Psoas muscle (tissue), 7 donors: ENCODE measurements at regions not wholly inside any gene's neighbourhood (a gene's known extent, or its start where the extent isn't known, plus 50 kb on each side); places are given as distances from the start of the nearest gene placed in this dataset.

Experiments used
- ATAC-seq, 4 donors: fragments of 200-7000 bp; cut with Tn5 transposase; one replicate each; pipeline ENCODE4 v1.9.1; 2020; ENCODE audit warnings: moderate library complexity in 3 of 4, mild to moderate bottlenecking in 2 of 4
- DNase-seq, 2 donors: peaks; one replicate each; pipeline ENCODE4 v3.0.0-alpha.2; 2020
- H3K27ac ChIP-seq: fragments of 200-600 bp; one replicate; pipeline ENCODE4 v1.8.0; 2022
- H3K27me3 ChIP-seq, 3 donors: fragments of 200-600 bp in 1 of 3; one replicate each; pipeline versions ENCODE4 v1.6.1 to v1.8.0; 2013 to 2022; ENCODE audit warnings: low read length in 2 of 3, mild to moderate bottlenecking in 2 of 3, moderate library complexity in 1 of 3; ENCODE audit not compliant: insufficient read depth in 3 of 3
- H3K36me3 ChIP-seq, 2 donors: fragments of 200-600 bp in 1 of 2; one replicate each; pipeline versions ENCODE4 v1.6.1 to v1.8.0; 2013 to 2022; ENCODE audit warnings: low read depth in 1 of 2, mild to moderate bottlenecking in 1 of 2, moderate library complexity in 1 of 2; ENCODE audit not compliant: insufficient read depth in 1 of 2
- H3K4me1 ChIP-seq: fragments of 200-600 bp; one replicate; pipeline ENCODE4 v1.8.0; 2022
- H3K4me3 ChIP-seq: fragments of 200-600 bp; one replicate; pipeline ENCODE4 v1.8.0; 2022; ENCODE audit warnings: mild to moderate bottlenecking
- H3K9me3 ChIP-seq: fragments of 200-600 bp; one replicate; pipeline ENCODE4 v1.8.0; 2022
- WGBS, 3 donors: extraction: QIAGEN DNeasy Blood & Tissue Kit; methylation state at CpG; one replicate each; pipeline versions ENCODE4 v1.1.6 to v1.1.7; 2013; 5-methylcytosine and 5-hydroxymethylcytosine counted together
- intact Hi-C, 2 donors: fragments of 100-400 bp; cut with DNase I; formaldehyde crosslinking; loops; one replicate each; pipeline versions ENCODE4 v1.11.0 to v1.14.2; 2022
- TF ChIP-seq, protein P1 (sequence below): fragments of 200-600 bp; IDR thresholded peaks from one replicate; pipeline ENCODE4 v1.8.0; 2022; ENCODE audit warnings: antibody characterized with exemption
- donor health status: healthy with polysubstance abuse.
- donor health status: DM: no; HTN: no; CAD: no; lungs with moderate emphysema.
- donor health status: Bipolar disorder and iron deficiency.
- donor health status: healthy.
- donor health status: DM: yes; HTN: yes; CAD: no.
- donor health status: DM: no; HTN: no; CAD: no.
- donor health status: DM: yes; HTN: yes; CAD: no.

DNA sequence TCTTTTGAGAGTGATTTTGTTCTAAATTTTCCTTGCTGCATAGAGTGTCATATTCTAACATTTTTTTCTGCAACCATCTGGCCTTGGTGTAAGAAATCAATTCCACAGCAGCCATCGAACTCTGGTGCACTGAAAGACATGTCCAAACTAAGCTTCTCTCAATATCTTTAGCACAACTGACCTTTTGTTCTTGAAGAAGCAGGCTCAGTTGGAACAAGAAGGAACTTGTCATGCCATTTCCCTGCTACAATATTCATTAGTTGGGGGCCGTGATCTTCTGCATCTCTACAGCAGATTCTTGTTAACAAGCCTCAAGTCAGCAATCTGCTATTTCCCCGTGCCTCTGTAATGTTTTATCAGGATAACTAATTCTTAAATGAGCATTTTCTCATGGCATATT is 1305.6 kb downstream of the CDH11 start:
- no peak for DNase-seq

DNA sequence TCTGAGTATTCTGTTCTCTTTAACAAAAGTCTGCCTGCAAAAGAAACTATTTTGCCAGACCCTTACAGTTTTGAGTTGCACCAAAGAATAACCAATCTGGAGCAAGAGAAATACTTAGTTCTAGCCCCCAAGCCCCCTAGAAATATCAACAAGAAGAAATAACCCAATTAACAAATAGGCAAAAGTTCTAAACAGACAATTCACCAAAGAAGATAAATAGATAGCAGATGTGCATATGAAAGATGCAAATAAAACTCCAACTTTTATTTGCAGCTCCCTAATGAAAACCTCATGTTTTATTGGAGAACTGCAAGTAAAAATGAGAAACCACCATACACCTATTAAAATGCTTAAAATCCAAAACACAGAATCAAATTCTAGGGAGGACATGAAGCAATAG is 1308.0 kb downstream of the CDH11 start:
- intact Hi-C loops: no loop called here
- DNase-seq (no peak), ATAC-seq (no peak)
- TF ChIP-seq, protein P1, sequence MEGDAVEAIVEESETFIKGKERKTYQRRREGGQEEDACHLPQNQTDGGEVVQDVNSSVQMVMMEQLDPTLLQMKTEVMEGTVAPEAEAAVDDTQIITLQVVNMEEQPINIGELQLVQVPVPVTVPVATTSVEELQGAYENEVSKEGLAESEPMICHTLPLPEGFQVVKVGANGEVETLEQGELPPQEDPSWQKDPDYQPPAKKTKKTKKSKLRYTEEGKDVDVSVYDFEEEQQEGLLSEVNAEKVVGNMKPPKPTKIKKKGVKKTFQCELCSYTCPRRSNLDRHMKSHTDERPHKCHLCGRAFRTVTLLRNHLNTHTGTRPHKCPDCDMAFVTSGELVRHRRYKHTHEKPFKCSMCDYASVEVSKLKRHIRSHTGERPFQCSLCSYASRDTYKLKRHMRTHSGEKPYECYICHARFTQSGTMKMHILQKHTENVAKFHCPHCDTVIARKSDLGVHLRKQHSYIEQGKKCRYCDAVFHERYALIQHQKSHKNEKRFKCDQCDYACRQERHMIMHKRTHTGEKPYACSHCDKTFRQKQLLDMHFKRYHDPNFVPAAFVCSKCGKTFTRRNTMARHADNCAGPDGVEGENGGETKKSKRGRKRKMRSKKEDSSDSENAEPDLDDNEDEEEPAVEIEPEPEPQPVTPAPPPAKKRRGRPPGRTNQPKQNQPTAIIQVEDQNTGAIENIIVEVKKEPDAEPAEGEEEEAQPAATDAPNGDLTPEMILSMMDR: no peak
- Histone ChIP-seq H3K4me3 (no peak overlapping the region), H3K36me3 (no peaks in the 10 kb centered on the region), H3K27me3 (no peaks in the 10 kb centered on the region), H3K27ac (no peak overlapping the region), H3K9me3 (no peaks in the 10 kb centered on the region), H3K4me1 (no peaks in the 10 kb centered on the region)

More for the DNA sequence above, 1305.6 kb downstream of the CDH11 start:
- Histone ChIP-seq H3K27me3 (no peaks in the 10 kb centered on the region), H3K36me3 (no peaks in the 10 kb centered on the region), H3K4me3 (no peak overlapping the region), H3K9me3 (no peaks in the 10 kb centered on the region), H3K27ac (no peak overlapping the region), H3K4me1 (no peaks in the 10 kb centered on the region)
- ATAC-seq: no peak
- intact Hi-C loops: no loop called here
- 16 to 26% (median 18%) methylated on average over 3 of the region's 3 CpGs for whole genome bisulfite sequencing, 3 donors
- TF ChIP-seq, protein P1: no peak

DNA sequence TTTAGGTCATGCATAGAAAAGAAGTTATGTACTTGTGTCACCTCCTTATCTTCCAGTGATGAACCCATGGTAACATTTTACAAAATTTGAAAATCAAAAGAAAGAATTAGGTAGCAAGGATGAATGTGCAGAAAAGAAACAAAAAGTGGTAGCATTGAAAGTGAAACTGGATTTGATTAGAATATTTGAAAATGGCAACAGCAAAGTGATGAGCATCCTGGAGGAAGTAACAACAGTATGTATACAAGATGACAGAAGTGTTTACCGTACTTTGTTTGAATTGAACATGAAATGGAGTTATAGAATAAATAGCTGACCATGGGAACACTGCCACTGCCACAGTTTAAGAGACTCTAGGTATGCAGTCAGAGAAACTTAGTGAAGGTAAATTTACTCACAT is 1313.1 kb downstream of the CDH11 start:
- DNase-seq (no peak), ATAC-seq (no peak)
- H3K36me3 ChIP-seq: no peaks in the 10 kb centered on the region
- no peaks in the 10 kb centered on the region for H3K4me1 ChIP-seq
- no peaks in the 10 kb centered on the region for H3K27me3 ChIP-seq
- WGBS, 3 donors: 91 to 94% (median 93%) methylated on average over 1 of the region's 1 CpG
- no peak overlapping the region for H3K27ac ChIP-seq
- H3K4me3 ChIP-seq: no peak overlapping the region
- intact Hi-C loops: no loop called here
- TF ChIP-seq, protein P1: no peak
- H3K9me3 ChIP-seq: no peaks in the 10 kb centered on the region

DNA sequence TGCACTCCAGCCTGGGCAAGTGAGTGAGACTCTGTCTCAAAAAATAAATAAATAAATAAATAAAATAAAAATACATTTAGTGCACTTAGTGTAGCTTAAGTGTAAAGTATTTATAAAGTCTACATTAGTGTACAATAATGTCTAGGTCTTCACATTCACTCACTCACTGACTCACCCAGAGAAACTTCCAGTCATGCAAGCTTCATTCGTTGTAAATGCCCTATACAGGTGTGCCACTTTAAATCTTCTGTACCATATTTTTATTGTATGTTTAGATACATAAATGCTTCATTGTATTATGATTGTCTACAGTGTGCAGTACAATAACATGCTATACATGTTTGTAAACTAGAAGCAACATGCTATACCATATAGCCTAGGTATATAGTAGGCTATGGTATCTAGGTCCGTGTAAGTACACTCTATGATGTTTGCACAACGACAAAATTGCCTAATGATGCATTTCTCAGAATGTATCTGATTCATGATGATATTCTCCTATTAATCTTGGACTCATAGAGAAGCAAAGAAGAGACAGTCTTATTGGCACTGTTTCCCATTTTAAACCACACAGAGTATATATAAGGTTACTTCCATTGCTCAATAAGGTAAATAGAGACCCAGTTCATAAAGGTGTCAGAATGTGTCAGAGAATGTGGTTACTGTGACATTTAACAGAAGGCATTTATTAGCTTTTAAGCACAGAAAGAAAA is 1314.9 kb downstream of the CDH11 start:
- DNase-seq (no peak), ATAC-seq (no peak)
- WGBS, 3 donors: 80 to 88% (median 82%) methylated on average over 3 of the region's 3 CpGs
- intact Hi-C loops: no loop called here
- no peaks in the 10 kb centered on the region for H3K9me3 ChIP-seq
- H3K27ac ChIP-seq: no peak overlapping the region
- H3K4me3 ChIP-seq: no peak overlapping the region
- TF ChIP-seq, protein P1: no peak
- no peaks in the 10 kb centered on the region for H3K36me3 ChIP-seq
- no peaks in the 10 kb centered on the region for H3K4me1 ChIP-seq
- no peaks in the 10 kb centered on the region for H3K27me3 ChIP-seq

DNA sequence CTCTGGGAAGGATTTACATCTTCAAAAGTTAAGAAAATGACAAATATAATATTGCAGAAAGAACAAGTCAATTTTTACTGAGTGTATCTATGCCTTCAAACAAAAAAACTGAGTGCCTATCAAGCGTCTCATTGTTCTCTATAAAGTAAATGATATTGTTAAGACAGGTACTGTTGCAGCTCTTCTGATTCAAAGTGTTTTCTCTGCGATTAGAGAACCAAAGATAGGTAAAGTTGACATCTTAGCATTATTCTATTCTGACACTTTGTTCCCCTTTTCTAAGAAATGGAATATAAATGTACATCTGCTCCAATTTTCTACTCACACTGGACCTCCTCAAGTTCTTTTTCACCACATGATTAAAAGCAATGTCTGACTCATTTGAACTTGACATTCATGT is 1317.7 kb downstream of the CDH11 start:
- intact Hi-C loops: no loop called here

More for the DNA sequence above, 1317.7 kb downstream of the CDH11 start:
- no peak overlapping the region for H3K4me3 ChIP-seq
- no peaks in the 10 kb centered on the region for H3K4me1 ChIP-seq
- DNase-seq: no peak
- no peaks in the 10 kb centered on the region for H3K36me3 ChIP-seq
- TF ChIP-seq, protein P1: no peak
- ATAC-seq: no peak
- H3K27me3 ChIP-seq: no peaks in the 10 kb centered on the region
- no peaks in the 10 kb centered on the region for H3K9me3 ChIP-seq
- 79 to 93% (median 87%) methylated on average over 2 of the region's 2 CpGs for WGBS, 3 donors
- no peak overlapping the region for H3K27ac ChIP-seq
